ENCODE measurements at regions not wholly inside any gene's neighbourhood (a gene's known extent, or its start where the extent isn't known, plus 50 kb on each side); places are given as distances from the start of the nearest gene placed in this dataset.
"Not testable (repeated sequence)": the region's sequence is repeated elsewhere in the genome, so short reads cannot be mapped to it uniquely, and the experiment has no call there.

DNA sequence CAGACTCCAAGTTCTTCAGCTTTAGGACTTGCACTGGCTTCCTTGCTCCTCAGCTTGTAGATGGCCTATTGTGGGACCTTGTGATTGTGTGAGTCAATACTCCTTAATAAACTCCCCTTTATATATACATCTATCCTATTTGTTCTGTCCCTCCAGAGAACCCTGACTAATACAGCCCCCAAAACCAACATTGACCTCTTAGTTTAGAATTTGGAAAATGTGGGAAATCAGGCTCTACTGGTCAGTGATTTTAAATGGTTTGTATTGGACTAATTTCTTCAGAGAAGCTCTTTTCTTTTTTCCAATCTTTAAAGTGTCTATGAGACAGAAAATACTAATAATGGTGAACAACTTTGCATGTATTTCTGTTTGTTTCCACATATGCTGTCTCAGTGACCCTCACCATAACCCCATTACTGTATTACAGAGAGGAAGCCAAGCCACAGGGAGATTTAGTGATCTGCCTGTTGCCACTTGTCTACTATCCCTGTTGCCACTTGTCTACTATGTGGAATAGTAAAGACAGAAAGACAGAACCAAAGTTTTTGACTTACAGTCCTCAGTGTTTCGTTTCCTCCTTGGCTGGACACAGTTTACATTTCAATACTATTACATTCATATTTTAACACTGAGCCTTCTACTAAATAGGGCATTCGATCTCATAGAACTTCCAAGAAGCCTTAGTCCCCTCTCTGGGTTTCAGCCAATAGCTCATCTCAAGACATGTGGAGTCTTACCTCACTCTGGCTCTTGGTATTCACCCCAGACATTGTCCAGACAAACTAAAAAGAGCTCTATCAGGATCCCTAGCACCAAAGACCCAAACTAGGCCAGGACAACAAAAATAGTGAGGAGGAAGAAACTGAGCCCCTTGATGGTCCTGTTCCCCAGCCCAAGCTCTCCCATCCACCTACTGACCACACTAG lies 121.0 kb downstream of the AKR1D1 start:
- POLR2A ChIA-PET: no interaction called here
- no peak for ATAC-seq
- no peak overlapping the region for H3K27ac Mint-ChIP-seq
- H3K9me3 Mint-ChIP-seq: no peaks in the 10 kb centered on the region
- H3K4me1 Mint-ChIP-seq: peaks cover 0 to 2% (median 0%) of the 10 kb centered on the region in 4 donors
- no peak for DNase-seq
- no peaks in the 10 kb centered on the region for H3K36me3 Mint-ChIP-seq
- no peak overlapping the region for H3K4me3 Mint-ChIP-seq
- H3K27me3 Mint-ChIP-seq: peaks cover 1 to 9% (median 3%) of the 10 kb centered on the region in 5 donors

GRCh38 chr7:138204285-138204981 lies 128.2 kb downstream of the AKR1D1 start:
- H3K27ac Mint-ChIP-seq: no peak overlapping the region
- no peaks in the 10 kb centered on the region for H3K9me3 Mint-ChIP-seq
- no peaks in the 10 kb centered on the region for H3K36me3 Mint-ChIP-seq
- H3K4me3 Mint-ChIP-seq: no peak overlapping the region
- DNase-seq (no peak), ATAC-seq (no peak)
- no peaks in the 10 kb centered on the region for H3K4me1 Mint-ChIP-seq
- H3K27me3 Mint-ChIP-seq: peaks cover 0 to 4% (median 2%) of the 10 kb centered on the region in 5 donors
- POLR2A ChIA-PET: no interaction called here

DNA sequence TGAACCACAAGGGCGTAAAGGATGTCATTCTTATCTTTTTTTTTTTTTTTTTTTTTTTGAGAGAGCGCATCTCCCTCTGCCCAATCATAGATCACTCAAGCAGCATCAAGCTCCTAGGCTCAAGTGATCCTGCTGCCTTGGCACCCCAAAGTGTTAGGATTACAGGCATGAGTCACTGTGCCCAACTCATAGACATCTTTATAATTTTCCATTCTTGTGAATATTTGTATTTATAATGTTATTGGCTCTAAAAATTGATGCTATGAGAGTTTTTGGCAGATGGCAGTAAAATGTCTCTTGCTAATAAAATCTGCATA lies 128.7 kb downstream of the AKR1D1 start:
- no peaks in the 10 kb centered on the region for H3K36me3 Mint-ChIP-seq
- H3K9me3 Mint-ChIP-seq: no peaks in the 10 kb centered on the region
- H3K27me3 Mint-ChIP-seq: peaks cover 0 to 4% (median 2%) of the 10 kb centered on the region in 5 donors
- no peaks in the 10 kb centered on the region for H3K4me1 Mint-ChIP-seq
- H3K27ac Mint-ChIP-seq: no peak overlapping the region
- ATAC-seq: no peak
- no peak overlapping the region for H3K4me3 Mint-ChIP-seq
- POLR2A ChIA-PET: no interaction called here
- DNase-seq: no peak

DNA sequence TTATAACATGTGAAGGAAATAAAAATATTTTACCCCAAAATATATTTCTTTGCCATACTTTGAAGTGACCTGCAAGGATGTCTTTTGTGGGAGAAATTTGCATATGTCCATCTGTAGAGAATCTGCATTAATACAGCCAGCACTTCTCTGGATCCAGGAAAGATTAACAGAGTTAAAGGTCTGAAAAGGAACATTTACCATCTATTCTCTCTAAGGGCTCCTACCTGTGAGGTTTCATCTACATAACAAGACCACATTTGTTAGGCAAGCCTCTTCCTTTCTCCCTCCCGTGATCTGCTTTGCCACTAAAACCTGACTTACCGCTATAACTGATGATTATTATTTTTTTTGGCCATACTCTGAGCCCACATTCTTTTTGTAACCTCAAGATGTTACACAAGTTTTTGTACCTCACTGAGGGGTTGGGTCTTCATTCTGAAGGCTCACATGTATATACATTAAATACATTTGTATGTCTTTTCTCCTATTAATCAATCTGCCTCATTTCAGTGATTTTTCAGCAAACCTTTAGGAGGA lies 129.4 kb downstream of the AKR1D1 start:
- DNase-seq (no peak), ATAC-seq (no peak)
- Mint-ChIP-seq H3K36me3 (no peaks in the 10 kb centered on the region), H3K4me1 (no peaks in the 10 kb centered on the region), H3K27ac (no peak overlapping the region), H3K27me3 (peaks cover 0 to 4% (median 2%) of the 10 kb centered on the region in 5 donors), H3K4me3 (no peak overlapping the region), H3K9me3 (no peaks in the 10 kb centered on the region)
- POLR2A ChIA-PET: no interaction called here

DNA sequence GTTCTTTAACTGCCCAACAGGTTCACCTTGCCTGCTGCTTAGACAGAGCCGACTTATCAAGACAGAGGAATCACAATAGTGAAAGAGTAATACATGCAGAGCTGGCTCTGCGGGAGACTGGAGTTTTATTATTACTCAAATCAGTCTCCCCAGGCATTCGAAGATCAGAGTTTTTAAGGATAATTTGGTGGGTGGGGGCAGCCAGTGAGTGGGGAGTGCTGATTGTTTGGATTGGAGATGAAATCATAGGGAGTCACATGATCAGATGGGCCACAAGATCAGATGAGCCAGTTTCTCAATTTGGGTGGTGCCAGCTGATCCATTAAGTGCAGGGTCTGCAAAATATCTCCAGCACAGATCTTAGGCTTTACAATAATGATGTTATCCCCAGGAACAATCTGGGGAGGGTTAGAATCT lies 131.3 kb downstream of the AKR1D1 start:
- Mint-ChIP-seq H3K27ac (no peak overlapping the region), H3K36me3 (no peaks in the 10 kb centered on the region), H3K4me1 (no peaks in the 10 kb centered on the region), H3K4me3 (no peak overlapping the region), H3K27me3 (peaks cover 0 to 4% (median 2%) of the 10 kb centered on the region in 5 donors), H3K9me3 (no peaks in the 10 kb centered on the region)
- DNase-seq (no peak), ATAC-seq (no peak)
- POLR2A ChIA-PET: no interaction called here

DNA sequence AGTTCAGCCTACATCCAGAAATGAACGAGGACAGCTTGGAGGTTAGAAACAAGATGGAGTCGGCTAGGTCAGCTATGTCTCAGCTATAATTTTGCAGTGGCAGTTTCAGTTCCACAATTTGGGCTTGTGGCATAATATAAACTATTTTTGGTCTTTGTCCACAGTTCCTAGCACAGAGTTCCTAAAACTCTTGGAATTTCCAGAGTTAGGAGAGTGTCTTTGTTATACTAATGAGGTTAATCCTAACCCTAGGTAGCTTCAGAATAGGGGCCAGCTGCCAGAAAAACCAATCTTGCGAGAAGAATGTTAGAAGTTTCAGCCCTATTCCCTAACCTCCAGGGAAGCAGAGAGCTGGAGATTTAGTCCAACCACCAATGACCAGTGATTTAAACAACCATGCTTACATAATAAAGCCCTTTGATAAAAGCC lies 131.9 kb downstream of the AKR1D1 start:
- H3K4me3 Mint-ChIP-seq: no peak overlapping the region
- peaks cover 0 to 4% (median 2%) of the 10 kb centered on the region in 5 donors for H3K27me3 Mint-ChIP-seq
- ATAC-seq (no peak), DNase-seq (no peak)
- no peaks in the 10 kb centered on the region for H3K36me3 Mint-ChIP-seq
- POLR2A ChIA-PET: no interaction called here
- no peak overlapping the region for H3K27ac Mint-ChIP-seq
- H3K9me3 Mint-ChIP-seq: no peaks in the 10 kb centered on the region
- no peaks in the 10 kb centered on the region for H3K4me1 Mint-ChIP-seq

DNA sequence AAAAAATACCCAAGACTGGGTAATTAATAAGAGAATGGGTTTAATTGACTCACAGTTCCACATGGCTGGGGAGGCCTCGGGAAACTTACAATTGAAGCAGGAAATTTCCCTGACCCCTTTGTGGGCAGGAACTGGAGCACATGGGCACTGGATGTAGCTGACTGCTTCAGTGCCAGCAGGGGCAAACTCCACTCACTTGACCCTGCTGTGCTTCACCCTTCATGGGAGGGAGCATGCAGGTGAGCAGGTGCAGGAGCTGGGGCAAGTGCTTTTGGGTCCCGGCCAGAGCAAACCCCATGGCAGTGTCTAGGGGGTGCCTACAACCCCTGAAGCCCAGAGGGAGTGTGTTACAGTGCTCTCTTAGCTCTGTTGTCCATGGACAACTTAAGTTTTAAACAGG lies 132.6 kb downstream of the AKR1D1 start:
- no peaks in the 10 kb centered on the region for H3K36me3 Mint-ChIP-seq
- H3K4me3 Mint-ChIP-seq: no peak overlapping the region
- POLR2A ChIA-PET: no interaction called here
- no peaks in the 10 kb centered on the region for H3K9me3 Mint-ChIP-seq
- ATAC-seq (no peak), DNase-seq (no peak)
- H3K4me1 Mint-ChIP-seq: no peaks in the 10 kb centered on the region
- no peak overlapping the region for H3K27ac Mint-ChIP-seq
- H3K27me3 Mint-ChIP-seq: peaks cover 0 to 4% (median 2%) of the 10 kb centered on the region in 5 donors

DNA sequence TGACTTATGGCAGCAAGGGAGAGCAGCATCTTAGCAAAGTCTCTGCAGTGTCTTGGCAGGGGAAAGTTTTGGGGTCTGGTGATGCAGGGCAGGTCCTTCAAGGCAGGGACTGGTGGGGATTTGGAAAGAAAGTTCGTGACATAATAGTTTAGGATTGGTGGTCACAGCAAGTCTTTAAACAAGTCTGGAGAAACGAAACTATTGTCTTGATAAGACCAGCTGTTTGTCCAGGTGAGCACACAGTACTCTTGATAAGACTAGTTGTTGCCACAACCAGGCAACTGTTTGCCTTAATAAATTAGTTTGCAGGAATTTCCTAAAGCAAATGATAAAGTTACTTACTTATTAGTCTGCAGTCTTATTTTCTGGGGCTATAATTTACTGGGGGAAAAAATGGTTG lies 136.1 kb downstream of the AKR1D1 start:
- no peaks in the 10 kb centered on the region for H3K36me3 Mint-ChIP-seq
- H3K9me3 Mint-ChIP-seq: peaks cover 0 to 10% (median 0%) of the 10 kb centered on the region in 9 donors
- H3K27me3 Mint-ChIP-seq: peaks cover 0 to 3% (median 1%) of the 10 kb centered on the region in 5 donors
- ATAC-seq (no peak), DNase-seq (no peak)
- H3K4me3 Mint-ChIP-seq: peak overlapping the region in 1 of 10 donors; percentile 3
- POLR2A ChIA-PET: no interaction called here
- H3K4me1 Mint-ChIP-seq: no peaks in the 10 kb centered on the region
- no peak overlapping the region for H3K27ac Mint-ChIP-seq

- DNase-seq (no peak), ATAC-seq (no peak)
- H3K27ac Mint-ChIP-seq: no peak overlapping the region
- no peaks in the 10 kb centered on the region for H3K27me3 Mint-ChIP-seq
- H3K4me1 Mint-ChIP-seq: no peaks in the 10 kb centered on the region
- POLR2A ChIA-PET: no interaction called here
- H3K9me3 Mint-ChIP-seq: peaks cover 0 to 16% (median 3%) of the 10 kb centered on the region in 9 donors
- peaks cover 0 to 12% (median 0%) of the 10 kb centered on the region in 3 donors for H3K36me3 Mint-ChIP-seq
- H3K4me3 Mint-ChIP-seq: no peak overlapping the region
Measured at GRCh38 chr7:138214926-138215325, 138.7 kb downstream of the AKR1D1 start.

GRCh38 chr7:138220321-138220720 lies 144.1 kb downstream of the AKR1D1 start:
- DNase-seq, H3K4me3 Mint-ChIP-seq: not testable (repeated sequence)
- peaks cover 0 to 14% (median 0%) of the 10 kb centered on the region in 3 donors for H3K36me3 Mint-ChIP-seq

GRCh38 chr7:138221388-138221787 lies 145.1 kb downstream of the AKR1D1 start:
- POLR2A ChIA-PET, H3K27me3 Mint-ChIP-seq, ATAC-seq, H3K27ac Mint-ChIP-seq, H3K4me1 Mint-ChIP-seq, DNase-seq, H3K4me3 Mint-ChIP-seq: not testable (repeated sequence)
- H3K9me3 Mint-ChIP-seq: peaks cover 0 to 38% (median 13%) of the 10 kb centered on the region in 9 donors
- H3K36me3 Mint-ChIP-seq: peaks cover 0 to 14% (median 0%) of the 10 kb centered on the region in 3 donors

More at GRCh38 chr7:138220321-138220720, 144.1 kb downstream of the AKR1D1 start:
- H3K27me3 Mint-ChIP-seq, ATAC-seq, H3K4me1 Mint-ChIP-seq, POLR2A ChIA-PET, H3K27ac Mint-ChIP-seq: not testable (repeated sequence)
- peaks cover 0 to 38% (median 13%) of the 10 kb centered on the region in 9 donors for H3K9me3 Mint-ChIP-seq

DNA sequence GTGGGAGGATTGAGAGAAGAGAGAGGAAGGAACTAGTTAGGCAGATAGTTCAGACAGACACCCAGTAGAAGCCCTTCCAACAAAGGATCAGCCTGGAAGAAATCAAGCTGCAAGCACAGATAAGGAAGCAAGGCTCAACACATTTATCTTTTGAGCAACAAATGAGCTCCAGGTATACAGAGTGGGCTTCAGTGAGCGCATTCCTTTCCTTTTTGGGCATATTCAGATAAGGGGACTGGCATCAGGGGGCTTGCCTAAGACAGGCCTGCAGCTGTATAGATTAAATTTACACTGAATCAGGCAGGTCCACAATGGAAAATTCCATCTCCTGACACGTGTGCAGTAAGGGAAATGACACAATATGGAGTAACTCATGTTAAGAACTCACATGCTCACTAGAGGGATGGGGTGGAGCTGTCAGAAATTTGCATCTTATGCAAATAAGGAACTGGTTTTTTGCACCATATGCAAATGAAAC lies 147.2 kb downstream of the AKR1D1 start:
- Mint-ChIP-seq H3K27ac (no peak overlapping the region), H3K4me1 (peaks cover 0 to 5% (median 0%) of the 10 kb centered on the region in 4 donors), H3K4me3 (no peak overlapping the region), H3K9me3 (peaks cover 0 to 31% (median 13%) of the 10 kb centered on the region in 9 donors), H3K36me3 (peaks cover 0 to 9% (median 0%) of the 10 kb centered on the region in 3 donors), H3K27me3 (peaks cover 0 to 8% (median 0%) of the 10 kb centered on the region in 5 donors)
- DNase-seq (no peak), ATAC-seq (no peak)
- POLR2A ChIA-PET: no interaction called here

- Mint-ChIP-seq H3K4me1 (peaks cover 0 to 5% (median under 1%) of the 10 kb centered on the region in 4 donors), H3K27ac (no peak overlapping the region), H3K4me3 (no peak overlapping the region), H3K9me3 (peaks cover 0 to 11% (median 5%) of the 10 kb centered on the region in 9 donors), H3K36me3 (no peaks in the 10 kb centered on the region), H3K27me3 (peaks cover 0 to 19% (median 0%) of the 10 kb centered on the region in 5 donors)
- ATAC-seq (no peak), DNase-seq (peak in 2 of 10 donors; percentile 1 to 6)
- POLR2A ChIA-PET: no interaction called here
Measured at GRCh38 chr7:138226001-138226476, 149.8 kb downstream of the AKR1D1 start.

Measured in naive thymus-derived CD8-positive, alpha-beta T cell (primary cell).